ENCODE measurements at regions not wholly inside any gene's neighbourhood (a gene's known extent, or its start where the extent isn't known, plus 50 kb on each side); places are given as distances from the start of the nearest gene placed in this dataset.
"Not testable (repeated sequence)": the region's sequence is repeated elsewhere in the genome, so short reads cannot be mapped to it uniquely, and the experiment has no call there.

DNA sequence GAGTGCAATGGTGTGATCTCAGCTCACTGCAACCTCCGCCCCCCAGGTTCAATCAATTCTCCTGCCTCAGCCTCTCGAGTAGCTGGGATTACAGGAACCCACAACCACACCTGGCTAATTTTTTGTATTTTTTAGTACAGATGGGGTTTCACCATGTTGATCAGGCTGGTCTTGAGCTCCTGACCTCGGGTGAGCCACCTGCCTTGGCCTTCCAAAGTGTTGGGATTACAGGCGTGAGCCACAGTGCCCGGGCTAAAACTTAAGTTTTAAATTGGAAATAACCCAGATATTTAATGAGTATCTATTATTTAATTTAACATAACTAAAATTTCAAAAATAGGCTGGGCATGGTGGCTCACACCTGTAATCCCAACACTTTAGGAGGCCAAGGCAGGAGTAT lies 3333.3 kb upstream of the OR11H1 start:
- TF ChIP-seq, protein P1, sequence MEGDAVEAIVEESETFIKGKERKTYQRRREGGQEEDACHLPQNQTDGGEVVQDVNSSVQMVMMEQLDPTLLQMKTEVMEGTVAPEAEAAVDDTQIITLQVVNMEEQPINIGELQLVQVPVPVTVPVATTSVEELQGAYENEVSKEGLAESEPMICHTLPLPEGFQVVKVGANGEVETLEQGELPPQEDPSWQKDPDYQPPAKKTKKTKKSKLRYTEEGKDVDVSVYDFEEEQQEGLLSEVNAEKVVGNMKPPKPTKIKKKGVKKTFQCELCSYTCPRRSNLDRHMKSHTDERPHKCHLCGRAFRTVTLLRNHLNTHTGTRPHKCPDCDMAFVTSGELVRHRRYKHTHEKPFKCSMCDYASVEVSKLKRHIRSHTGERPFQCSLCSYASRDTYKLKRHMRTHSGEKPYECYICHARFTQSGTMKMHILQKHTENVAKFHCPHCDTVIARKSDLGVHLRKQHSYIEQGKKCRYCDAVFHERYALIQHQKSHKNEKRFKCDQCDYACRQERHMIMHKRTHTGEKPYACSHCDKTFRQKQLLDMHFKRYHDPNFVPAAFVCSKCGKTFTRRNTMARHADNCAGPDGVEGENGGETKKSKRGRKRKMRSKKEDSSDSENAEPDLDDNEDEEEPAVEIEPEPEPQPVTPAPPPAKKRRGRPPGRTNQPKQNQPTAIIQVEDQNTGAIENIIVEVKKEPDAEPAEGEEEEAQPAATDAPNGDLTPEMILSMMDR (IDR thresholded peaks at IDR 0.05) = not testable (repeated sequence)
- TF ChIP-seq POLR2A (IDR thresholded peaks at IDR 0.05) = not testable (repeated sequence)

All from adrenal gland (tissue), 5 donors.